Activated naive CD4-positive, alpha-beta T cell treated with anti-CD3 and anti-CD28 coated beads, Interleukin-2, amount 10 ng/mL, durations not matched to agents 7 days and 5 days (primary cell): ENCODE measurements at regions not wholly inside any gene's neighbourhood (a gene's known extent, or its start where the extent isn't known, plus 50 kb on each side); places are given as distances from the start of the nearest gene placed in this dataset.
"Not testable (repeated sequence)": the region's sequence is repeated elsewhere in the genome, so short reads cannot be mapped to it uniquely, and the experiment has no call there.

Experiments
- CTCF ChIA-PET: fragments of 350-600 bp; sonication (Branson Sonifier 250); formaldehyde crosslinking; loops from one replicate; lab custom pipeline; 2021; ENCODE audit warnings: antibody characterized with exemption; lab: Charles Lee
- DNase-seq: peaks from one replicate; pipeline ENCODE4 v3.0.0-alpha.2; 2020
- H3K27ac Mint-ChIP-seq: one replicate; pipeline ENCODE4 v1.8.0; 2021; ENCODE audit warnings: mild to moderate bottlenecking, moderate library complexity, mixed read lengths
- H3K27me3 Mint-ChIP-seq: one replicate; pipeline ENCODE4 v1.8.0; 2021; ENCODE audit warnings: mild to moderate bottlenecking, mixed read lengths
- H3K36me3 Mint-ChIP-seq: one replicate; pipeline ENCODE4 v1.8.0; 2021; ENCODE audit warnings: mixed read lengths
- H3K4me1 Mint-ChIP-seq: one replicate; pipeline ENCODE4 v1.8.0; 2021; ENCODE audit warnings: mixed read lengths
- H3K4me3 Mint-ChIP-seq: one replicate; pipeline ENCODE4 v1.8.0; 2021; ENCODE audit warnings: mild to moderate bottlenecking, moderate library complexity, mixed read lengths
- H3K9me3 Mint-ChIP-seq: one replicate; pipeline ENCODE4 v1.8.0; 2021; ENCODE audit warnings: mixed read lengths

DNA sequence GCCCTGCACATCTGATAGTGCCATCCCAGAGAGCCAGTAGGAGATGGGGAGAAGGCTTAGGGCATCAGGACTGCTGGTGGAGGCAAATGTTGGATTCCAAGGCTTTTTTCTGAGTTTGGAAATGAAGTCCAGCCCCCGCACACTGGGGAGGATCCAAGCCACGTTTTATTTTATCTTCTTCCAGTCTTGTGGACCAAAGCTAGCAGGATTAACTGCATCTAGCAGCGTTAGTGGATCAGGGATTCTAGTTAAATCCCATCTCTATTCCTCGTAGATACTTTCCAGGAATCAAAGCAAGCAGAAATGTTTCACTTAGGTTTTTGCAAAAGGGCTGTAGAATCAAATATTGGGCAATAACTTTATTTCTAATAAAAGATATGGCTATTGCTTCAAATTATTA is 114.7 kb upstream of the OR13F1 start:
- no peaks in the 10 kb centered on the region for H3K4me1 Mint-ChIP-seq
- DNase-seq: no peak
- H3K27ac Mint-ChIP-seq: no peak overlapping the region
- no peak overlapping the region for H3K4me3 Mint-ChIP-seq
- H3K9me3 Mint-ChIP-seq: no peaks in the 10 kb centered on the region
- CTCF ChIA-PET: no interaction called here
- no peaks in the 10 kb centered on the region for H3K27me3 Mint-ChIP-seq
- H3K36me3 Mint-ChIP-seq: no peaks in the 10 kb centered on the region

GRCh38 chr9:104394901-104395300 is 109.2 kb upstream of the OR13F1 start:
- CTCF ChIA-PET, H3K27ac Mint-ChIP-seq, H3K36me3 Mint-ChIP-seq, H3K9me3 Mint-ChIP-seq, H3K27me3 Mint-ChIP-seq, H3K4me1 Mint-ChIP-seq, H3K4me3 Mint-ChIP-seq, DNase-seq: not testable (repeated sequence)

- Mint-ChIP-seq H3K4me3 (no peak overlapping the region), H3K9me3 (peaks cover 12% of the 10 kb centered on the region), H3K36me3 (no peaks in the 10 kb centered on the region), H3K4me1 (no peaks in the 10 kb centered on the region), H3K27me3 (no peaks in the 10 kb centered on the region), H3K27ac (no peak overlapping the region)
- CTCF ChIA-PET: no interaction called here
- DNase-seq: no peak
Measured at GRCh38 chr9:104412238-104412637, 91.8 kb upstream of the OR13F1 start.

GRCh38 chr9:104416470-104416869 is 87.6 kb upstream of the OR13F1 start:
- Mint-ChIP-seq H3K9me3 (peaks cover 12% of the 10 kb centered on the region), H3K4me3 (no peak overlapping the region), H3K4me1 (no peaks in the 10 kb centered on the region), H3K36me3 (no peaks in the 10 kb centered on the region), H3K27ac (no peak overlapping the region), H3K27me3 (no peaks in the 10 kb centered on the region)
- no peak for DNase-seq
- CTCF ChIA-PET: no interaction called here

GRCh38 chr9:104417296-104417695 is 86.8 kb upstream of the OR13F1 start:
- Mint-ChIP-seq H3K27me3 (no peaks in the 10 kb centered on the region), H3K9me3 (peaks cover 12% of the 10 kb centered on the region), H3K36me3 (no peaks in the 10 kb centered on the region), H3K27ac (no peak overlapping the region), H3K4me1 (no peaks in the 10 kb centered on the region), H3K4me3 (no peak overlapping the region)
- CTCF ChIA-PET: no interaction called here
- DNase-seq: no peak

DNA sequence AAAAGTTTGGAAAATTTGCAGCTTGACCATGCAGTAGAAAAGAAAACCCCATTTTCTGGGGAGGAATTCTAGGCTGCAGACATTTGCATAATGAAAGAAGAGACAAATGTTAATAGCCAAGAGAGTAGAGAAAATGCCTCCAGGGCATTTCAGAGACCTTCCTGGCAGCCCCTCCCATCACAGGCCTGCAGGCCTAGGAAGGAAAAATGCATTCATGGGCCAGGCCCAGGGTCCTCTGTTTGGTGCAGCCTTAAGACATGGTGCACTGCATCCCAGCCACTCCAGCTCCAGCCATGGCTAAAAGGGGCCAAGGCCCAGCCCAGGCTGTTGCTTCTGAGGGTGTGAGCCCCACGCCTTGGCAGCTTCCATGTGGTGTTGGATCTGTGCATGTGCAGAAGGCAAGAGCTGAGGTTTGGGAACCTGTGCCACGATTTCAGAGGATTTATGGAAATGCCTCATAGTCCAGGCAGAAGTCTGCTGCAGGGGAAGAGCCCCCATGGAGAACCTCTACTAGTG is 75.0 kb upstream of the OR13F1 start:
- CTCF ChIA-PET: no interaction called here
- H3K36me3 Mint-ChIP-seq: no peaks in the 10 kb centered on the region
- H3K9me3 Mint-ChIP-seq: peaks cover 10% of the 10 kb centered on the region
- no peak overlapping the region for H3K4me3 Mint-ChIP-seq
- H3K4me1 Mint-ChIP-seq: no peaks in the 10 kb centered on the region
- H3K27ac Mint-ChIP-seq: no peak overlapping the region
- no peaks in the 10 kb centered on the region for H3K27me3 Mint-ChIP-seq
- DNase-seq: no peak

DNA sequence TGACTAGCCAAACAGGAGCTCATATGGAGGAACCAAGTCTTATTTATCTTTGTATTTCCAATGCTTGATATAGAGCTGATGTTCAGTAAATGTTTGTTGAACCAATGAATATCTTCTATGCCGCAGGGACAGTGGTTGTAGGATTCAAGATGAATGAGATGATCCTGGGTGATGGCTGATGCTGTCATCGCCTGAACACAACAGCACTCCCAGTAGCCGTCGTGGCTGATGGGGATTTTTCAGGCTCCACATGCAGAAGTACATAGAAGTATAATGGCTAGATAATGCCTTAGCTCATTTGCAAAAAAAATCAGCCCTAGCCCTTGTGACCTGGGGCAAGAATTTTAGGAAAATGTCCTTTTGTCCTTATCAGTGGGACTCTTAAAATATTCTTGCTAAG is 69.0 kb upstream of the OR13F1 start:
- no peak for DNase-seq
- CTCF ChIA-PET: no interaction called here

DNA sequence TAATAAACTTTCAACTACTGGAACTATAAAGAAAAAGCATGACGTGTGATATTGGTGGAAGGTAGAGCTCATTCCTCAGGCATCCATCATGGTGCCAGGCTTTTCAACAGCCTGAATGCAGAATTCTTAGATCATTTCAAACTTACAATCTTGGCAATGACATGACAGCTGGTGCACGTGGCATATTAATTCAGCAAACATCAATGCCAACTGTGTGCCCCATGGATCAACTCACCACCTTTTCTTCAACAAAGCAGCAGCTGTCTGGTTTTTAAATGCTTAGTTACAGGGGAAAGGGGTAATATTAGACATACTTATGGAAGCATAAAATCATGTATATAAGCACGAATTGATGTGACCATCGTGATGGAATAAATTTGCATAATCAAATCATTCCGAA is 56.0 kb upstream of the OR13F1 start:
- Mint-ChIP-seq H3K9me3 (no peaks in the 10 kb centered on the region), H3K4me1 (no peaks in the 10 kb centered on the region), H3K27ac (no peak overlapping the region), H3K4me3 (no peak overlapping the region), H3K27me3 (no peaks in the 10 kb centered on the region), H3K36me3 (no peaks in the 10 kb centered on the region)
- DNase-seq: no peak
- CTCF ChIA-PET: interaction anchor here (0.6 kb wide), 1 partner anchor 1400 kb away, joined by 3 read pairs; no protein-coding TSS in a partner anchor

More for the DNA sequence above, 69.0 kb upstream of the OR13F1 start:
- Mint-ChIP-seq H3K9me3 (peaks cover 6% of the 10 kb centered on the region), H3K36me3 (no peaks in the 10 kb centered on the region), H3K4me3 (no peak overlapping the region), H3K27me3 (no peaks in the 10 kb centered on the region), H3K27ac (no peak overlapping the region), H3K4me1 (no peaks in the 10 kb centered on the region)
